ENCODE measurements at regions not wholly inside any gene's neighbourhood (a gene's known extent, or its start where the extent isn't known, plus 50 kb on each side); places are given as distances from the start of the nearest gene placed in this dataset.

DNA sequence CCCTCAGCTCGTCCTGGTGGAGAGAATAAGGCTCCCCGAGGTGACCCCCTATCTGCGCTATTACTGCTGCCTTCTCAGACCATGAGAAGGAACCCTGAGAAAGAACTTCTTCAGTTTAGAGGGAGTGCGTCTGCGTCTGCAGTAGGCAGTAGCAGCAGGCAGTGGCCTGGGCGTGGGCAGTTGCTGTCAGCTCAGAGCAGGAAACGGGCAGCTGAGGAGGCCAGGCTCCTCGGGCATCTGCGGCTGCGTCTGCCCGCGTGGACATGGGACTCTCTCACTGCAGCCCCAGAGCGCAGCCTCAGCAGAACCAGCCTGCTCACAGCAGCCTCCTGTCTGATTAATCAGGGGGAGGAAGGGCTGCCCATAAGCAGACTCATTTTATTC is 49.8 kb upstream of the FCN1 start:
- Mint-ChIP-seq H3K9me3 (ENCODE audit: unreplicated experiment) (no peaks in the 10 kb centered on the region), H3K27me3 (ENCODE audit: unreplicated experiment) (peaks cover 3% of the 10 kb centered on the region), H3K4me1 (ENCODE audit: unreplicated experiment) (no peaks in the 10 kb centered on the region), H3K4me3 (ENCODE audit: unreplicated experiment) (no peak overlapping the region), H3K27ac (ENCODE audit: unreplicated experiment) (no peak overlapping the region), H3K36me3 (ENCODE audit: low read depth, unreplicated experiment) (no peaks in the 10 kb centered on the region)
- no peak for DNase-seq (ENCODE audit: low spot score)
- TF ChIP-seq, protein P1, sequence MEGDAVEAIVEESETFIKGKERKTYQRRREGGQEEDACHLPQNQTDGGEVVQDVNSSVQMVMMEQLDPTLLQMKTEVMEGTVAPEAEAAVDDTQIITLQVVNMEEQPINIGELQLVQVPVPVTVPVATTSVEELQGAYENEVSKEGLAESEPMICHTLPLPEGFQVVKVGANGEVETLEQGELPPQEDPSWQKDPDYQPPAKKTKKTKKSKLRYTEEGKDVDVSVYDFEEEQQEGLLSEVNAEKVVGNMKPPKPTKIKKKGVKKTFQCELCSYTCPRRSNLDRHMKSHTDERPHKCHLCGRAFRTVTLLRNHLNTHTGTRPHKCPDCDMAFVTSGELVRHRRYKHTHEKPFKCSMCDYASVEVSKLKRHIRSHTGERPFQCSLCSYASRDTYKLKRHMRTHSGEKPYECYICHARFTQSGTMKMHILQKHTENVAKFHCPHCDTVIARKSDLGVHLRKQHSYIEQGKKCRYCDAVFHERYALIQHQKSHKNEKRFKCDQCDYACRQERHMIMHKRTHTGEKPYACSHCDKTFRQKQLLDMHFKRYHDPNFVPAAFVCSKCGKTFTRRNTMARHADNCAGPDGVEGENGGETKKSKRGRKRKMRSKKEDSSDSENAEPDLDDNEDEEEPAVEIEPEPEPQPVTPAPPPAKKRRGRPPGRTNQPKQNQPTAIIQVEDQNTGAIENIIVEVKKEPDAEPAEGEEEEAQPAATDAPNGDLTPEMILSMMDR (IDR thresholded peaks at IDR 0.05; ENCODE audit: unreplicated experiment): no peak

DNA sequence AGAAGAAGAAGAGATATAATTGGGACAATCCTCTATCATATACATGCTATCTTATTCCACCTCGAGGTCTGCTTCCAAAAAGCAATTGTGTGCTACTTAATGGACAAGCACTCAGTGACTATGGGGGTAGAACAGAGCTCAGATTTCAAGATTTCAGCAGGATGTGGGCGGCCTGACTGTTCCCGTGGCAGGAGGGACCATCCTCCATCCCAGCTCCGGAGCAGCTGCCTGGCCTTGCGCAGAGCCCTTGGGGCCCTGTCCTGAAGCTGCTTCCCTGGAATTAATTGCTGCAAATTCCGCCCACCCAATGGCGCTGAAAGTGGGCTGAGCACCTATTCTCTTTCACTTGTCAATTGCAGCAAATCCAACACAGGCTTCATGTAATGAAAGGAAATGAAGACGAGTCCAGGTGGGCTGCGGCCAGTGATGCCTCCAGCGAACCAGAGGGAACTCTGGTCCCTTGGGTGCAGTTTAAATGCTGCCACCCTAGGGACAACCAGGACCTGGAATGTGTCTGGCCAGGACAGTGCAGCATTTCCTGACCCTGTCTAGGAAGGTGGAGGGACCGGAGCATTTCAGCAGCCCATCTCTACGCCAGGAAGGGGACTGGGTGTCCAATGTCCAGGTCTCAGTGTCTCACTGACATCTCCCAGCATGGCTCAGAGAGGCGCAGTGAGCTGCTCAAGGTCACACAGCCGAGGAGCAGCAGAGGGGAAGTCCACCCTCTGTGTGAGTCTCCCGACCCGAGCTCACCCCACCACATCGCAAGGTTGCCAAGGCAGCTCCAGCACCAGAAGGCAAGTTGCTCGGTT is 50.5 kb upstream of the FCN1 start:
- Mint-ChIP-seq H3K36me3 (ENCODE audit: low read depth, unreplicated experiment) (no peaks in the 10 kb centered on the region), H3K27ac (ENCODE audit: unreplicated experiment) (no peak overlapping the region), H3K4me3 (ENCODE audit: unreplicated experiment) (no peak overlapping the region), H3K9me3 (ENCODE audit: unreplicated experiment) (no peaks in the 10 kb centered on the region), H3K4me1 (ENCODE audit: unreplicated experiment) (no peaks in the 10 kb centered on the region), H3K27me3 (ENCODE audit: unreplicated experiment) (peaks cover 4% of the 10 kb centered on the region)
- TF ChIP-seq, protein P1 (IDR thresholded peaks at IDR 0.05; ENCODE audit: unreplicated experiment): no peak
- no peak for DNase-seq (ENCODE audit: low spot score)

GRCh38 chr9:134968823-134969090 is 51.0 kb upstream of the FCN1 start:
- Mint-ChIP-seq H3K4me1 (ENCODE audit: unreplicated experiment) (no peaks in the 10 kb centered on the region), H3K9me3 (ENCODE audit: unreplicated experiment) (no peaks in the 10 kb centered on the region), H3K36me3 (ENCODE audit: low read depth, unreplicated experiment) (no peaks in the 10 kb centered on the region), H3K27ac (ENCODE audit: unreplicated experiment) (no peak overlapping the region), H3K27me3 (ENCODE audit: unreplicated experiment) (peaks cover 4% of the 10 kb centered on the region), H3K4me3 (ENCODE audit: unreplicated experiment) (no peak overlapping the region)
- no peak for DNase-seq (ENCODE audit: low spot score)
- TF ChIP-seq, protein P1 (IDR thresholded peaks at IDR 0.05; ENCODE audit: unreplicated experiment): no peak

DNA sequence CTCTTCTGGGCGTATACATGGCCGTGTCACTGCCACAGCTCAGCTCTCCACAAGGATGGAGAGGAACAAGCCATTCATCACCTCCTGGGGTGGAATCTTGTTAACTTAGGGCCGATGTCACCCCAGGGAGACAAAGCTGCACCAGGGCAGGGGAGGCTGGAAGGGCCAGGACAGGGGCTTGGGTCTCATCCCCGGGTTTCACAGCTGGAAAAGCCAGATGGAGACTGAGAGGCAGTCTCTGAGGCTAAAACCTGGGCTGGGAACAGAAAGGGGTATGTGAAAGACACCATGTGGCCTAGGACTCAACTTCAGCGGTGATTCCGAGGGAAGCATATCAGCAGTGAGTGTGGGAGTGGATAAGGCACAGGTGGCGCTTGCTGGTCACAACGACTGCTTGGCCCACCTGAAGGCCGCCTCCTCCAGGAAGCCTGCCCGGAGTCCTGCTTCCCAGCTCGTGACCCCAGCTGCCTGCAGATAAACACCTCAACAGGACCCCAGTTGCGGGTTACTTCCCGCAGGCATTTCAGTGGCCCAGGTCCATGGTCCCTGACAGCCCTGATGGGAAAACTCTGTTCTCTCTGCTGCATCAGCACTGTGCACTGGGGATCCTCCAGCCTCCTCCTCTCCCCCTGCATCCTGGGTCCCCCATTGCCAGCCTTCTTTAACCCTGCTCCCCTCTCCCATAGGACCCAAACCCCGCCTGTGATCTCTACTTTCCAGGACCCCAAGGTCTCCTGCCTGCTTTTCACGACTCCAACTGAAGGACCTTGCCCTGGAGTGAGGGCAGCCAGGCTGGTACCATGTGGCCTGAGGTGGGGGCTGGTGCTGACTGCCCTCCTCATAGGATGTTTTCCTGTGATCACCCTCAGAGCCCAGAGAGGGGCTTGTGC is 51.7 kb upstream of the FCN1 start:
- Mint-ChIP-seq H3K27ac (ENCODE audit: unreplicated experiment) (no peak overlapping the region), H3K27me3 (ENCODE audit: unreplicated experiment) (peaks cover 4% of the 10 kb centered on the region), H3K9me3 (ENCODE audit: unreplicated experiment) (no peaks in the 10 kb centered on the region), H3K4me3 (ENCODE audit: unreplicated experiment) (no peak overlapping the region), H3K36me3 (ENCODE audit: low read depth, unreplicated experiment) (no peaks in the 10 kb centered on the region), H3K4me1 (ENCODE audit: unreplicated experiment) (no peaks in the 10 kb centered on the region)
- TF ChIP-seq, protein P1 (IDR thresholded peaks at IDR 0.05; ENCODE audit: unreplicated experiment): no peak
- no peak for DNase-seq (ENCODE audit: low spot score)

GRCh38 chr9:134970198-134970597 is 52.5 kb upstream of the FCN1 start:
- no peak for DNase-seq (ENCODE audit: low spot score)
- Mint-ChIP-seq H3K9me3 (ENCODE audit: unreplicated experiment) (no peaks in the 10 kb centered on the region), H3K27ac (ENCODE audit: unreplicated experiment) (no peak overlapping the region), H3K4me1 (ENCODE audit: unreplicated experiment) (no peaks in the 10 kb centered on the region), H3K36me3 (ENCODE audit: low read depth, unreplicated experiment) (no peaks in the 10 kb centered on the region), H3K27me3 (ENCODE audit: unreplicated experiment) (peaks cover 4% of the 10 kb centered on the region), H3K4me3 (ENCODE audit: unreplicated experiment) (no peak overlapping the region)
- TF ChIP-seq, protein P1 (IDR thresholded peaks at IDR 0.05; ENCODE audit: unreplicated experiment): no peak

Data from endothelial cell (in vitro differentiated cells).